HG03457 (cell line): ENCODE measurements at regions not wholly inside any gene's neighbourhood (a gene's known extent, or its start where the extent isn't known, plus 50 kb on each side); places are given as distances from the start of the nearest gene placed in this dataset.

Experiments used
- ATAC-seq: cut with Tn5 transposase; IDR thresholded peaks from one replicate; pipeline ENCODE4 v1.9.1; 2021; ENCODE audit warnings: moderate number of reproducible peaks; ENCODE audit not compliant: unreplicated experiment

DNA sequence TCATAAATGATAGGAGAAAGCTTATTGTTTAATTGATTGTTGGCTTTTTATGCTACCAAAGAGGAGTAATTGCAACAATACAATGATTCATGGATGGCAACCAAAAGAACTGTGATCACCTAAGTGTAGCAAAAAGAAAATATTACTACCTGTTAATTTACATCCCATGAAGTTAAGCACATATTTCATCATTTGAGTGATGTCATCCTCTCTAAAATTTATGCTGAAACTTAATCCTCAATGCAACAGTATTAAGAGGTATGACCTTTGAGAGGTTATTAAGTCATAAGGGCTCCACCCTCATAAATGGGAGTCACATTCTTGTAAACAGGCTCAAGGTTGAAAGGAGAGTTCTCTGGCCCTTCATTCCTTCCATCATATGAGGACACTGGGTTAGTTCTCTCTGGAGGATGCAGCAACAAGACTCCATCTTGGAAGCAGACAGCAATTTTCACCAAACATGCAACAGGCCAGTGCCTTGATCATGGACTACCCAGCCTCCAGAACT is 190.6 kb upstream of the GRIK2 start:
- ATAC-seq, result no peak

DNA sequence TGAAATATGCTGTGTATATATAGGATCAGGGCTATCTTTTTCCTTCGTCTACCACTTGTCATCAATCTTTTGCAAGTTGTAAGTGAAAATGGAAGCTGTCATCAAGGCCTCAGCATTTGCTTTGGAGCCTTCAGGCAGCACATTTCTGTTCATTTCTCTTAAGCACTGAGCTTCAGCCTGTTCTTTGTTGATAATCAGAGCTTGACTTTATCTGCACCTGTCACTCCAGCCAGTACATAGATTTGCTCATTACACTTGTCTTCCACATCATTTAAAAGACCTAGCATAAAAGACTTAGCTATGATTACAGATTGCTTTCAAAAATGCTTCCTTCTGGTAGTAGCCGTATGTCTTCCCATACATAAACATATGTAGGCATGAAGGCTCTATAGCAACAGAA is 189.8 kb upstream of the GRIK2 start:
- no peak for ATAC-seq

DNA sequence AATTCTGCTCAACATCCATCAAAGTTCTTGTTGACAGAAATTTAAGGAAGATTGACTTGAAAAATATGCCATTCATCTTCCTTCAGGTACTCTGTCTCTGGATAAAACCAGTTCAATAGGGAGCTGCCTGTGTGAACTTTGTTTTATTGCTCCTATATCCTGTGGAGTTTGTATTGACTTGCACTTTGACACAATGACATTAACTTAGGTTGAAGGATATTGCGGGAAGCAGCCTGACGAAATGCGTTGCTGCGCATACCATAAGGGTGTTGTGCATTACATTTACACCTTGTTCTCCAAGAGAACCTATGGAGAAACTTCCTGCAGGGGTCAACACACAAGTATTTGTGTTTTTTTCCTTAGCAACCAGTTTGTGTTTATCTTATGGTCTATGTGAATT is 185.4 kb upstream of the GRIK2 start:
- ATAC-seq, result no peak

DNA sequence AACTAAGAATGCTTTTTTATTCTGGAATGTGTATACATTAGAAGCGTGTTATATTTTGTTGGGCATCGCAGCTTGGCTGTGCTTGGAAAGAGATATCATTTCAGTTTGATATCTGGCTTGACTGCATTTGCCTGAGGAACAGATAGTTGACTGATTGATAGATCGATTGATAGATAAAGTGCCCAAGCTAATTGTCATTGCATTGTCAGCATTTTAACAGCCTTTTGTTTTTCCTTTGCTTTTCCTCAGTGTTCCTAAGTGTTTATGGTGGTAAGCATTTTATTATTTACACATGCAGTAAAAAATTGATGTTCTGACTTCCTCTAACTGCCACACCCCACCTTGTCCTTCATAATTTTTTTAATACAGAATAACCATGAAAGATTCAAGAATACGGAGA is 180.9 kb upstream of the GRIK2 start:
- ATAC-seq, result no peak

DNA sequence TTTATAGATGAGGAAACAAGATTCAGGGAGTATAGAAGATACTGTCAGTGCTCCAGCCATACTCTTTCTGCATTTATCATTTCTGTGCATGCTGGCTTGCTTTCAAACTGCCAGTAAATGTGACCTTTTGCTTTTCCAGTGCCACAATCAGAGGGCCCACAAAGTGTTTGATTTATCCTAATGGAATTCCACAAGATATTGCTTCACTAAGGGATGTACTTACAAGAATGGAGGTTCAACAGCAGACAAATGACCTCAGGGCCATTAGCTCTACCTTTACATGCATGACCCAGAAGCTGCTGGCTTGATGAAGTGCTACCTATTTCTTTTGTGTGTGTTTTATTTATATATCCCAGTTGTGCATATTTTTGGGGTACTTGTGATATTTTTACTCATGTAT is 171.5 kb upstream of the GRIK2 start:
- no peak for ATAC-seq

DNA sequence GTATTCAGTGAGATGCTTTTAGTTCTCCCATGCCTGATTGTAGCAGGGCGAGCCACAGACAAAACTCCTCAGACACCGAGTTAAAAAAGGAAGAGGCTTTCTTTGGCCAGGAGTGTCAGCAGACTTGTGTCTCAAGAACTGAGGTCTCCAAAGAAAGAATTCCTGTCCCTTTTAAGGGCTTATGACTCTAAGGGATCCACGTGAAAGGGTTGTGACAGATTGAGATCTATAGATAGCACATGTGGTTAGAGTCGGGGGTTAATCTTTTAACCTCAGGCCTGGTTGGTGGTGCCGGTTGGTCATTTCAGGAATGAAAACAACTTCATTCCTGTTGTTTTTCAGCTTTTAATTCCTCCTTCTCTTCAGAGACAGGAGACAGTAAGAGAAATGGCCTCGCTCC is 168.8 kb upstream of the GRIK2 start:
- ATAC-seq, result no peak

DNA sequence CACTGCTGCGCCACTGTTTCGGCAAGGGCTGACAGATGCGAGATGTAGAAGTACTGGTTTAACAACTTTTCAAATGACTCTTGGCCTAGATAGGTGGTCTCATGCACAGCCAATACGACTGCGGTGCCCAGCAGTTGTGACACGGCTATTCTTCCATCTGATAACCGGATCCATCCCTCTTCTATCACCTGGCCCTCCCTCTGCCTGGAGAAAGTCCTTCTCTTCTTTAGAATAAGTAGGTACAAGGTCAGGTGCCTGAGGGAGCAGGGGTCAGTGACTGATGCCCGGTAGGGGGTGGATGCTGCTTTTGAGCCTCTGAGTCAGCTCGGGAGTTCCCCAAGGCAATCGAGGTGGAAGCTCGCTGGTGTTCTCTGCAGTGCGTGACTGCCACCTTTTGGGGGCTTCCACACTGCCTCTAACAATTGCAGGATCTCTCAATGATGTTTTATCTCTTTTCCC is 166.8 kb upstream of the GRIK2 start:
- no peak for ATAC-seq

DNA sequence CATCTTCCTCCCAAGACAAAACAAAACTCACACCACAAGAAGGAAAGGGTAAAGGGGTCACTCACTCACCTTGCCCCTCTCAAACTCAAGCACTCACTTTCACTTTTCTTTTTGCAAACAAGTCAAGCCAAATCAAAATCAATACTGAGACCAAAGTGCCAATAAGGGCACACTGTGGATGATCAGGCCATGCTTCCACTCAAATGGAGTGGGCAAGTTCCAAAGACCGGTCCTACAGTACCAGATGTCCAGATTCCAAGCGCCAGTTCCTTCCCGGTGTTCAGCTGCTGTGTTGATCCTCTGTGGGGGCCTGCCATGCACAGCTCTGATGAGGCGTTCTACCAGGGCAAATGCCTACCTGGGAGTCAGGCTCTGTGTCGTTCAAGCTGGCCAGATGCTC is 162.6 kb upstream of the GRIK2 start:
- ATAC-seq, result no peak

DNA sequence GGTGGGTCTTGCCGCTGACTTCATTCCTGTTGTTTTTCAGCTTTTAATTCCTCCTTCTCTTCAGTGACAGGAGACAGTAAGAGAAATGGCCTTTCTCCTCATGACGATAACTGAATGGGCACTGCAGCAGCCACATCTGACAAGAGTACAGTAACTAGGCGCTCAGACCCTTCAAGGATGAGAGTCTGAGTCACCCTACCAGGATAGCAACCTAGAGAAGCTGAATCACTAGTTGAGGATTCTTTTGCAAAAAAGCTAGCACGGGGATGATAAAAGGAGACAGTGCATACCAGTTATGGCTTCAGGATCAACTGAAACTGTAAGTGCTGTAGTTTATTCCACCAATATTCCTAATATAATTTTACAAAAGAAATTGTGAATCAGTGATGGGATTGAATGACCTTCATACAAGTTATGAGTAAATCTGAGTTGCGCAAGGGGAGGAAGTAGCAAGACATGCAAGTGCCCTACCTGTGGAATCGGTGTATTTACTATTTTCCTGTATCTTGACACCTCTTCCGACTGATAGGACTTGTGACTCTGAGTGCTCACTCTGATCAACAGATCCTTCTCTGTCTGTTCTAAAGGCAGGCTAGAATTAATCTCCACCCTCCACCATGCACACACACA is 161.8 kb upstream of the GRIK2 start:
- ATAC-seq, result no peak

DNA sequence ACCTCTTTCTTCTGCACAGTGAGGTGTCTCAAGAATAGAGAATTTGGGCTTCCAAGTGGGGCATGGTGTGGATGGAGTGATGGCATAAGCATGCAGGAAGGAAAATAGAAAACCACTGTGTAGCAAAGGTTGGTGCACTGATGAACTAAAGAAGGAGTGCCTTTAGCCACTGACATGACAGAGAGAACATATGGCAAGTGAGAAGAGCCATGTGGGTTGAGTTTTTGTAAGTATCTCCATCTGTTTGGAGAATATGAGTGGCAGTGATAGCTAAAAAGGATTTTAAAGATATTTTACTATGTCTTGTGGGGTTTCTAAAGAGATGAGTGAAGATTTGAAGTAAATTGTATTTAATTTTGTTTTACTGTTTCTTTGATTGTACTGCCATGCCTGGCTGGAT is 160.5 kb upstream of the GRIK2 start:
- no peak for ATAC-seq

DNA sequence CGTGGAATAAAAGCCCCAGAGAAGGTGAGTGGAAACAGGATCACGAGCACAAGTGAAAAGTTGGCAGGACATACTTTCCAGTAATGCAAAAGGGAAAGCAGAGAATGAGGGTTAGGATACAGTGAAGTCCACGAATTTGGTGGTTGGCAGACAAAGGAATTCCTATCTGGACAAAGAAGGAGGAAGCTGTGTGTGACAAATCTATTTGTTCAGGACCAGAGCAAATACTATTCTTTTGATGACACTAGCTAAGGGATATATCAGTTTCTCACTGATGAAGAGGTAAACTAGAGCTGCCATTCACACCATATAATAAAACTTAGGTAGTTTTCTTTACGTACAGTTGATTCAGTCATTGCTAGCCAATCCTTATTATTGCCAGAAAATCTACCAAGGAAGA is 156.8 kb upstream of the GRIK2 start:
- no peak for ATAC-seq

DNA sequence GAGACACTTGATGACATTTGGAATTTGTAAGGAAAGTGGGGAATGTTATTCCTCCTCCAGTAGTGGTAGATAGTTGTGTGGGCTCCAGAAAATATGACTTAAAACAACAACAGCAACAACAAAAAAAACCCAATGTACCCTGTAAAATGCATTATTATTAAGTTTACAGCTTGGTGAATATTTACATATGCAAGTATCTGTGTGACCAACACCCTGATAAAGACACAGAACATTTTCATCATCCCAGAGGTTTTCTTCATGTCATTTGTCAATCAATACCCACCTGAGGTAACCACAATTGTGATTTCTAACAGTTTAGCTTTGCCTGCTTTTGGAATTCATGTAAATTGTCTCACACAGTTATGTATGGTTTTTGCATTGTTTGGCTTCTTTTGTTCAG is 152.1 kb upstream of the GRIK2 start:
- ATAC-seq, result no peak

DNA sequence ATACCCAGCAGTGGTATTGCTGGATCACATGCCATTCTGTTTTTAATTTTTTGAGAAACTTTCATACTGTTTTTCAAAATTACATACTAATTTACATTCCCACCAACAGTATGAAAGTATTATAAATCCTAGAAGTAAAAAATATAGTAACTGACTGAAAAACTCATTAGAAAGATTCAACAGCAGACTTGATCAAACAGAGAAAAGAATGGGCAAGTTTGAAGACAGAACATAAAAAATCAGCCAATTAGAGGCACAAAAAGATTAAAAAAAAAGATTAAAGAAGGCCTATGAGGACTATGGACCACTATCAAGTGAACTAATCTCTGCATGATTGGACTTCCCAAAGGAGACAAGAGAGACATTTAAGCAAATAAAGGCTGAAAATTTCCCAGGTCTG is 144.0 kb upstream of the GRIK2 start:
- no peak for ATAC-seq

DNA sequence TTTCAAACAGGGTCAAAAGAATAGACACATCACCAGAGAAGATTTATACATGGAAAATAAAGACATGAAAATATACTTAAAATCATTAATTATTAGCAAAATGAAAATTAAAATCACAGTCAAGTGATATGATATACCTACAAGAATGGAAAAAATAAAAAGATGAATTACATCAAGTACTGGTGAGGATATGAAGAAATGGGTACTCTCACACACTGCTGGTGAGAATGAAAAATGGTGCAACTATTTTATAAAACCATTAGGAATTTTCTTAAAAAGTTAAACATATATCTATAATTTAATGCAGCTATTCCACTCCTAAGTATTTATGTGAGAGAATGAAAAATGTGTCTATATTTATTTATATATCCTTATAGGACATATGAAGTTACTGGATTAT is 136.3 kb upstream of the GRIK2 start:
- ATAC-seq, result no peak

DNA sequence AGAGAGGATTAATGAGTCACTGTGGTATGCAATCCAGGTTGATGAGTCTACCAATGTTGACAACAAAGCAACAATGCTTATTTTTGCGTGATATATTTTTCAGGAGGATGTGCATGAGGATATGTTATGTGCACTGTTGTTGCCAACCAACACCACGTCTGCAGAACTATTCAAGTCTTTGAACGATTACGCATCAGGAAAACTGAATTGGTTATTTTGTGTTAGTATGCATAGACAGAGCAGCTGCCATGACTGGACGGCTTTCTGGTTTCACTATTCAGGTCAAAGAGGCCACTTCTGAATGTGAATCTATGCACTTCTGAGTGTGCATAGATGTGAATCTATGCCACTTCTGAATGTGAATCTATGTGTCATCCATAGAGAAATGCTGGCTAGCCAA is 134.0 kb upstream of the GRIK2 start:
- no peak for ATAC-seq

DNA sequence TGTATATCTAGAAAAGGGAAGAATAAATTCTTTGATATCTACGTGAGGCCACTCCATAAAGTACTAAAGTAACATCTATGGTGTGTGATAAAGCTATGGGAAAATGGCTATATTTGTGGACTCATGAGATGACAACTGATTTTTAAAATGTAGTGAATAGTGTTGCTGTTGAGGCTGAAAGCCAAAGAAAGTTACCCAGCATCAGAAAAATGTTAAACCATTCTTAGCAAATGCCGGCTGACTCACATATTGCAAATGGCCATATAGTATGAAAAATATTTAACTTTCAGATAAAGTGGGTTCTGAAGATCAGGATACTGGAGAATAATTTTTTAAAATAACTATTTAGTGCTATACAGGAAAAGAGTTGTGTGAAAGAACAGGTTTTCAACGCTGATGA is 129.9 kb upstream of the GRIK2 start:
- no peak for ATAC-seq

DNA sequence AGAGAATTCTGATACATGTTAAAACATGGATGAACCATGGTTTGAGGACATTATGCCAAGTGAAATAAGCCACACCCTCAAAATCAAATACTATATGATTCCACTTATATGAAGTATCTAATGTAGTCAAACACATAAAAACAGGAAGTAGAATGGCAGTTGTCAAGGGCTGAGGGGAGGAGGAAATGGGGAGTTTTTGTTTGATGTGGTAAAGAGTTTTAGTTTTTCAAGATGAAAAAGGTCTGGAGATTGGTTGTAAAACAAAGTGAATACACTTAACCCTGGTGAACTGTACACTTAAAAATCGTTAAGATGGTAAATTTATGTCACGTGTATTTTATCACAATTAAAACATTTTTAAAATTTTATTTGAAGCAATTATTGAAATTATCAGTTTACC is 127.4 kb upstream of the GRIK2 start:
- no peak for ATAC-seq

DNA sequence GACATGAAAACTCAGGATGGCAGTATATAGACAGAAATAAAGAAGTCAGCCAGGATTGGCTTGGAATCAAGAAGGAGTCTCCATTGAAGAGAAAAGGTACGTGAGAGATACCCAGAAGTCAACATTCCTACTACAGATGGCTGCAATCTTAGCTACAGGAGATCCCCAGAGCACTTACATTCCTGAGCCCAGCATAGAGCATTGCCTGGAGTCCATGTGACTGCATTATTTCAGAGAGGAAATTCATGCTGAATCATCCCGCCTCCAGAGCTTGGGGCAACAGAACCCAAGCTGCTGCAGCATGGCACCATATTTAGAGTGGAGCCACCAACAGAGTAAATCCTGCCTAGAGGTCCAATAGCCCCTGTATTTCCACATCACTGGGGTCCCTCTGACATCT is 125.0 kb upstream of the GRIK2 start:
- ATAC-seq, result no peak

DNA sequence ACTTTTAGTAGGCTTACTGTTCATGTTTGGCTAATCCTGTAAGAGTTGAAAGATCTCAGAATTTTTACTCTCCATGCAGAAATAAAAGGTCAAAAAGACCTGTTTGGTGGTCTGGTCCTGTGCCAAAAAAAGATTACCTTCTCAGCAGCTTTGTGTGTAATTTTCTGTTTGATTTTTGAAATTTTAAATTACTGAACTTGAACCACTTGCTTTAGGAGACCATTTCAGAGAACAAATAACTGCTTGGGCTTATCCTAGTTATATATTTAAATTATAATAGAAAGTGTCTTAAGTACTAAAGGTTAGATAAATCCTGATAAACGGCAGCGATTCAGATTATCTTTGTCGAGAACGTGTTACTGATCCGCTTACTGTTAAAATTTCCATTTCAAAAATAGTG is 118.3 kb upstream of the GRIK2 start:
- no peak for ATAC-seq

DNA sequence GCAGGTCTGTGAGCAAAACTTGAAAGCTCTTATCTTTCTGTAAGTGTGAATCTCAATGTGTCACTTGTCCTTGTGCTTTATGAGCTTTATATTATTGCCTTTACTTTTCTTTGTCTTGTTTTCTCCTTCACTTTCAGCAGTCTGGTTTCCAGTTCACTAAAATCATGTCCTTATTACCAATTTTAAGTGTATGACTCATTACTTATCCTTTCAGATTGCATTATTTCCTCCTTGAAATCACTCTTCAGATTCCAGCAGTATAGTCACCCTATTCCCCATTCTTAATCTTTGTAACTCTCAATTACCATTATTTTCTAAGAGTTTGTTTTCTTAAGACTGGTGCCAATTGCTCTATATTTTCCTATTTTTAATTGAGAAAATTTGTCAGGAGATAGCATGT is 117.4 kb upstream of the GRIK2 start:
- no peak for ATAC-seq

DNA sequence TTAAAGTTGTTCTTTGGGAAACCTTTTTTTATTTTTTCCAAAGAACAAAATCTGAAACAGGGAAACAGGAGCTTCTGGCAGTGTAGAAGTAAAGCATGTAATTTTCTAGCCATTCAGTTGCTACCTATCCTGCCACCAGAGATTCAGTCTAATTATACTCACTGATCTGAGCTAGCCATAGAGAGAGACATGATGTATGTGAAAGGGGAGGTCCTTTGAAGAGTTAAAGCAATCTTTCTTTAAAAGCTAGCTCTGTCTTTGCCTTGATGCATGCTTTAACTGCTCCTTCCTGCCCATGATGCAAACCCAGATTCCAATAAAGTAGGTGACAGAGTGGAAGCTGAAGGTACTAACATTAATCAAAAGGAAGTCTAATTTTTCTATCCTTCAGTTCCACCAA is 114.1 kb upstream of the GRIK2 start:
- ATAC-seq, result no peak

DNA sequence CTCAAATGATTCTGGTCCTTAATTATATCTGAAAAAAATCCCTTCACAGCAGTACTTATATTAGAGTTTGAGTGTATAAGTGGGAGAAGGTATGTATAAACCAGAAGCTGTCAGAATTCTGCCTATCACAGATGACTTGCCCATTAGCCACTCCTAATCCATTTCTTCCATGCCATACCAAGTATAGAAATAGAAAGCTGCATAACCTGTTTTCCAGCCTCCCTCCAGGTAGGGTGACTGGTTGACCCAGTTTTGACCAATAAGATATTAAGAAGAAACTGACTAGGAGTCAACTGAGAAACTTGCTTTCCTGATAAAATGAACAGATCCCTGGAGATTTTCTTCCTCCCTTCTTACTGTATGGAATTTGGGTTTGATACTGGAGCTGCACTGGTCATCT is 112.2 kb upstream of the GRIK2 start:
- no peak for ATAC-seq

DNA sequence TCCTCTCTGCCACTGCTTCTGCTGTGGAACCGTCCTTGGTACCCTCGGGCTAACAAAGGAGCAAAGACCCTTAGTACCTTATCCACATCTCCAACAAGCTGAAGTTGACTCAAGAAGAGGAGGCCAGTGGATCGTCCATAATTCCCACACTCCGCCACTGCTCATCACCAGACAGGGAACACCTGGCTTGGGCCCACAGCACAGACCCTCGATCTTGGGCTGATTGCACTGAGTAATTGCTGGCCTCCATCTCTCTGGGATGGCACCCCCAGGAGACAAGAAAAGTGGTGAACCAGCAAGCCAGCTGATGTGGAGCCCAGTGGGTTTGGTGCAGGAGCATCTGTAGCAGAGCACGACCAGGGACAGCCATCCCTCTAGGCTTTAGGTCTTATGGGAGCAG is 109.4 kb upstream of the GRIK2 start:
- ATAC-seq, result no peak
